ENCODE measurements at regions not wholly inside any gene's neighbourhood (a gene's known extent, or its start where the extent isn't known, plus 50 kb on each side); places are given as distances from the start of the nearest gene placed in this dataset.
"Not testable (repeated sequence)": the region's sequence is repeated elsewhere in the genome, so short reads cannot be mapped to it uniquely, and the experiment has no call there.

- ATAC-seq (replicated peaks in 1 of 2) (no peak), DNase-seq (no peak)
- H3K4me3 Mint-ChIP-seq: no peak overlapping the region
- H3K4me1 Mint-ChIP-seq (ENCODE audit: low read depth): no peaks in the 10 kb centered on the region
- peaks cover 0 to 2% of the 10 kb centered on the region in 2 donors for H3K36me3 Mint-ChIP-seq (ENCODE audit: insufficient read depth in 2 of 2)
- H3K9me3 Mint-ChIP-seq: peaks cover 2 to 6% of the 10 kb centered on the region in 2 donors
- no peak overlapping the region for H3K27ac Mint-ChIP-seq
- H3K27me3 Mint-ChIP-seq (ENCODE audit: low read depth): no peaks in the 10 kb centered on the region
These were observed 118.2 kb upstream of the PRR16 start for GRCh38 chr5:120345947-120346346.

DNA sequence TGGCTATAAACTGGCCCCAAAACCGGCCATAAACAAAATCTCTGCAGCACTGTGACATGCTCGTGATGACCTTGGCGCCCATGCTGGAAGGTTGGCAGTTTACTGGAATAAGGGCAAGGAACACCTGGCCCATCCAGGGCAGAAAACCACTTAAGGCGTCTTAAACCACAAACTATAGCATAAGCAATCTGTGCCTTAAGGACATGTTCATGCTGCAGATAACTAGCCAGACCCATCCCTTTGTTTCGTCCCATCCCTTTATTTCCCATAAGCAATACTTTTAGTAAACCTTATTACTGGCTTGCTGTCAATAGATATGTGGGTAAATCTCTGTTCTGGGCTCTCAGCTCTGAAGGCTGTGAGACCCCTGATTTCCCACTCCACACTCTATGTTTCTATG is 113.0 kb upstream of the PRR16 start:
- not testable (repeated sequence) for DNase-seq; ATAC-seq (replicated peaks in 1 of 2); H3K27ac Mint-ChIP-seq; H3K36me3 Mint-ChIP-seq (ENCODE audit: insufficient read depth in 2 of 2); H3K27me3 Mint-ChIP-seq (ENCODE audit: low read depth); H3K9me3 Mint-ChIP-seq; H3K4me1 Mint-ChIP-seq (ENCODE audit: low read depth); H3K4me3 Mint-ChIP-seq

GRCh38 chr5:120354126-120354525 is 110.0 kb upstream of the PRR16 start:
- Mint-ChIP-seq H3K27me3 (ENCODE audit: low read depth) (no peaks in the 10 kb centered on the region), H3K36me3 (ENCODE audit: insufficient read depth in 2 of 2) (peaks cover 0 to 2% of the 10 kb centered on the region in 2 donors), H3K27ac (no peak overlapping the region), H3K4me1 (ENCODE audit: low read depth) (no peaks in the 10 kb centered on the region), H3K9me3 (peaks cover 3 to 8% of the 10 kb centered on the region in 2 donors), H3K4me3 (no peak overlapping the region)
- DNase-seq (no peak), ATAC-seq (replicated peaks in 1 of 2) (no peak)

DNA sequence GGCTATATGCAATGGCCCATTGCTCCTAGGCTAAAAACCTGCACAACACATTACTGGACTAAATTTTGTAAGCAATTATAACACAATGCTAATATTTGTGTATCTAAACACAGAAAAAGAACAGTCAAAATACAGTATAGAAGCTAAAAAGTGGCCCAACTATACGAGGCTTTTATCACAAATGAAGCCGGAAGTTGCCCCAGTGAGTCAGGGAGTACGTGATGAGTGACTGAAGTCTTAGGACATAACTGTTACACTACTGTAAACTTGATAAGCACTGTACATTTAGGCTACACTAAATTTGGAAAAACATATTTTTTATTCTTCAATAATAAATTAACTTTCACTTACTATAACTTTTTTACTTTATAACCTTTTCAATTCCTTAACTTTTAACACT is 105.2 kb upstream of the PRR16 start:
- Mint-ChIP-seq H3K36me3 (ENCODE audit: insufficient read depth in 2 of 2) (no peaks in the 10 kb centered on the region), H3K27me3 (ENCODE audit: low read depth) (no peaks in the 10 kb centered on the region), H3K27ac (no peak overlapping the region), H3K9me3 (peaks cover 0 to 2% of the 10 kb centered on the region in 2 donors), H3K4me1 (ENCODE audit: low read depth) (no peaks in the 10 kb centered on the region), H3K4me3 (no peak overlapping the region)
- DNase-seq (no peak), ATAC-seq (replicated peaks in 1 of 2) (no peak)

DNA sequence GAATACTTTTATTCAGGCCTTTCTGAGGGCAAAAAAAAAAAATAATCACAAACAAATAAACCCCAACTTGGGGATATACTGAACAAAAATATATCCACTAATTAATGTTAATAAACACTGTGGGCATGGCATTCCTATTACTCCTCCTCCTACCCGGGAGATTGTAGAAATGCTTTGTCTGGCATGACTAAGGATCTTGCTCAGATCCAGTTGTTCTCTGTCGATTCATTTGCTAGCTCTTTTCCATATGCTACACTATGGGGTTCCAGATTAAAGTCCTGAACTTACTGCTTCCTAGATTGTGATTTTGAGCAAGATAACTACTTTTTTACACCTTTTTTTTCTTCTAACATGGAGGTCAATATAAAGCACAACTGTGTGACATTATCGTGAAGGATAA is 102.2 kb upstream of the PRR16 start:
- no peak overlapping the region for H3K4me3 Mint-ChIP-seq
- H3K27ac Mint-ChIP-seq: no peak overlapping the region
- ATAC-seq (replicated peaks in 1 of 2): no peak

GRCh38 chr5:120362426-120362825 is 101.7 kb upstream of the PRR16 start:
- H3K36me3 Mint-ChIP-seq (ENCODE audit: insufficient read depth in 2 of 2): no peaks in the 10 kb centered on the region
- no peak overlapping the region for H3K4me3 Mint-ChIP-seq
- H3K4me1 Mint-ChIP-seq (ENCODE audit: low read depth): no peaks in the 10 kb centered on the region
- no peak for ATAC-seq (replicated peaks in 1 of 2)
- DNase-seq: no peak
- H3K27me3 Mint-ChIP-seq (ENCODE audit: low read depth): no peaks in the 10 kb centered on the region
- peaks cover 0 to 2% of the 10 kb centered on the region in 2 donors for H3K9me3 Mint-ChIP-seq
- no peak overlapping the region for H3K27ac Mint-ChIP-seq

More for the DNA sequence above, 102.2 kb upstream of the PRR16 start:
- Mint-ChIP-seq H3K36me3 (ENCODE audit: insufficient read depth in 2 of 2) (no peaks in the 10 kb centered on the region), H3K27me3 (ENCODE audit: low read depth) (no peaks in the 10 kb centered on the region), H3K4me1 (ENCODE audit: low read depth) (no peaks in the 10 kb centered on the region), H3K9me3 (peaks cover 0 to 2% of the 10 kb centered on the region in 2 donors)
- DNase-seq: no peak

DNA sequence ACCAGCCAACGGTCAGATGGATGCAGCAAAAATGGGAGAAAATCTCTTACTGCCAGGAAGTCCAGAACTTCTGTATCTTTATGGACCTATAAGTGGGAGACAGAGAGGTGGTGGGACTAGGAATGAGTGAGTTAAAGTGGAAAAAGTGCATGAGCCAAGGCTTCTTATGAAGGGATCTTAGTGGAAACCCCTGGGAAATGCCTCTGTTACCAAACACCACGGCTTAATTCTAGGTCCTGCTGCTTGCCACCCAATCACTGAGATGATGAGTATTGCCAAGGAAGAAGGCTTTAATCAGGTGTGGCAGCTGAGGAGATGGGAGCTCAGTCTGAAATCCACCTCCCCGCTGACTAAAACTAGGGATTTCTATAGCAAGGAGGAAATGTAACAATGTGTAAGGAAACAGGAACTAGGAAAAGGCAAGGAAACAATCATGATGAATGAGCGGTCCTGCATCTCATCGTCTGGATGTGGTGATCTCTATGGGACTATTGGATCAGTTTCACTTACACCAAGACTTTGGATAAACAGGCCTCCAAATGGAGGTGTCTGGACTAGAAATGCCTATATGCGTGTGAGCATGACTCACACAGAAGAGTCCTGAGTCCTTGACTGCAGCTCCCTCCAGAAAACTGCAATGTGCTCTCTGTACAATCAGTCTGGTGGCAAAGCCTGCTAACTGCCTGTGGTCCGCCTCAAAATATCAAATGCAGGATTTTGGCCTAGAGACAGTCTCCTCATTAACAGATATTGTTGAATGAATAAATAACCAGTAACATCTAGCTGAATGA is 98.2 kb upstream of the PRR16 start:
- Mint-ChIP-seq H3K27ac (no peak overlapping the region), H3K27me3 (ENCODE audit: low read depth) (no peaks in the 10 kb centered on the region), H3K9me3 (no peaks in the 10 kb centered on the region), H3K4me3 (no peak overlapping the region), H3K4me1 (ENCODE audit: low read depth) (no peaks in the 10 kb centered on the region), H3K36me3 (ENCODE audit: insufficient read depth in 2 of 2) (no peaks in the 10 kb centered on the region)
- ATAC-seq (replicated peaks in 1 of 2) (no peak), DNase-seq (no peak)

- Mint-ChIP-seq H3K9me3 (peaks cover 0 to 3% of the 10 kb centered on the region in 2 donors), H3K27me3 (ENCODE audit: low read depth) (no peaks in the 10 kb centered on the region), H3K4me1 (ENCODE audit: low read depth) (no peaks in the 10 kb centered on the region), H3K36me3 (ENCODE audit: insufficient read depth in 2 of 2) (no peaks in the 10 kb centered on the region), H3K27ac (no peak overlapping the region), H3K4me3 (no peak overlapping the region)
- DNase-seq: no peak
- ATAC-seq (replicated peaks in 1 of 2): no peak
These were observed 96.0 kb upstream of the PRR16 start for GRCh38 chr5:120367896-120368634.

DNA sequence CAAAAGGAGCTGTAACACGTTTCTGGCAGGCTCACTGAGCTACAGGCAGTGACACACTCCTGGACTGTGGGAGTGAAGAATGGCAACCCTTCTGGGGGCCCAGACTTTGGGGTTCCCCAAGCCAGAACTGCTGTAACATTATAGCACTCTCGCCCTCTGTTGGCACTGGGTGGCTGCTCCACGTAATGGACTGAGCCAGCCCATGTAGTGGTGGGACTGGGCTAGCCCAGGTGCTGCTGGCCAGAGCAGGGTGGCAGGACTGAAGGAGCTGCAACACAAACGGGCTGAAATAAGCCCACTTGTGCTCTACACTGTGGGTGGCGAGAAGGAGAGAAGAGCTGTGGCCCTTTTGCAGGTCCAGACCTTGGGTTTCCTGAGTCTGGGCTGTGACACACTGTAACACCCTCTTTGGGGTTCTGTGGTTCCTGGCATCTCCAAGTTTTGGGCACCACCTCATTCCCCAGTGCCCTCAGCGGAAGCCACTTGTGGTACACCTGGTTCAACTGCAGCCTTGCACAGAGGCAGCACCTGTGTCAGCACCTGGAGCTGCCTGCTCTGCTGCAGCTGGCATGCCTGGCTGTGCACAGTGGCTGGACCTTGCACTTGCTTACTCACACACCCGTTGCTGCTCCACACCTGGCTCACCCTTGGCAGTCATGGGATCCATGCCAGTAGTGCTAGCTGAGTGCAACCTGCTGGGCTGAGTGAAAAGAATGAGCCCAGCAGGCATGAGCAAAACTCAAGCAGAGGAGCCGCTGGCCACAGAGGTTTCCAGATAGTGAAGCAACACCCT is 95.0 kb upstream of the PRR16 start:
- H3K9me3 Mint-ChIP-seq: peaks cover 0 to 3% of the 10 kb centered on the region in 2 donors
- H3K4me3 Mint-ChIP-seq: no peak overlapping the region
- DNase-seq (no peak), ATAC-seq (replicated peaks in 1 of 2) (no peak)
- no peaks in the 10 kb centered on the region for H3K27me3 Mint-ChIP-seq (ENCODE audit: low read depth)
- H3K4me1 Mint-ChIP-seq (ENCODE audit: low read depth): no peaks in the 10 kb centered on the region
- no peaks in the 10 kb centered on the region for H3K36me3 Mint-ChIP-seq (ENCODE audit: insufficient read depth in 2 of 2)
- no peak overlapping the region for H3K27ac Mint-ChIP-seq

- H3K36me3 Mint-ChIP-seq (ENCODE audit: insufficient read depth in 2 of 2): no peaks in the 10 kb centered on the region
- ATAC-seq (replicated peaks in 1 of 2): no peak
- H3K4me3 Mint-ChIP-seq: no peak overlapping the region
- peaks cover 0 to 4% of the 10 kb centered on the region in 2 donors for H3K9me3 Mint-ChIP-seq
- no peak overlapping the region for H3K27ac Mint-ChIP-seq
- no peaks in the 10 kb centered on the region for H3K4me1 Mint-ChIP-seq (ENCODE audit: low read depth)
- DNase-seq: no peak
- no peaks in the 10 kb centered on the region for H3K27me3 Mint-ChIP-seq (ENCODE audit: low read depth)
These were observed 91.2 kb upstream of the PRR16 start for GRCh38 chr5:120372899-120373298.

DNA sequence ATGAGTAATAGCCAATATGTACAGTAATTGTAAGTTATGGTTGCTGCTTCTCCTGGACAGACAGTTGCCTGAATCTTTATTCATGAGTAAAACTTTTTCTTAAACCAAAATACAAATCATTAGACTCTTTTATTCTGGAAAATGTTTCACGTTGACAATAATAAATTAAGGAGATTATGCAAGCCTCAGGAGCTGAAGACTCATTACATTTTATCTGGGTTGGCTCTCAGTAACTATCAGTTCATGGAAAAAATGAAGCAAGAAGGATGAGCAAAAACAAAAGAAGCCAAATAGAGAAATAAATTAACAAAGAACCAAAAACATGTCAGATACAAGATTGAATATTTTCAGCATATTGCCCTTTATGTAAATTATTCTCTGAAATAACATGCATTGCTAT is 88.9 kb upstream of the PRR16 start:
- ATAC-seq (replicated peaks in 1 of 2) (no peak), DNase-seq (no peak)
- Mint-ChIP-seq H3K4me1 (ENCODE audit: low read depth) (no peaks in the 10 kb centered on the region), H3K36me3 (ENCODE audit: insufficient read depth in 2 of 2) (no peaks in the 10 kb centered on the region), H3K27me3 (ENCODE audit: low read depth) (no peaks in the 10 kb centered on the region), H3K9me3 (peaks cover 2 to 13% of the 10 kb centered on the region in 2 donors), H3K4me3 (no peak overlapping the region), H3K27ac (no peak overlapping the region)

- no peak for DNase-seq
- Mint-ChIP-seq H3K4me3 (no peak overlapping the region), H3K27ac (no peak overlapping the region), H3K9me3 (peaks cover 2 to 14% of the 10 kb centered on the region in 2 donors), H3K36me3 (ENCODE audit: insufficient read depth in 2 of 2) (peaks cover 0 to 3% of the 10 kb centered on the region in 2 donors), H3K4me1 (ENCODE audit: low read depth) (no peaks in the 10 kb centered on the region), H3K27me3 (ENCODE audit: low read depth) (no peaks in the 10 kb centered on the region)
- no peak for ATAC-seq (replicated peaks in 1 of 2)
These were observed 83.5 kb upstream of the PRR16 start for GRCh38 chr5:120380644-120381043.

- no peak overlapping the region for H3K27ac Mint-ChIP-seq
- H3K9me3 Mint-ChIP-seq: peaks cover 2 to 12% of the 10 kb centered on the region in 2 donors
- peaks cover 0 to 3% of the 10 kb centered on the region in 2 donors for H3K36me3 Mint-ChIP-seq (ENCODE audit: insufficient read depth in 2 of 2)
- ATAC-seq (replicated peaks in 1 of 2) (no peak), DNase-seq (no peak)
- H3K4me1 Mint-ChIP-seq (ENCODE audit: low read depth): peaks cover 2% of the 10 kb centered on the region
- H3K4me3 Mint-ChIP-seq: no peak overlapping the region
- H3K27me3 Mint-ChIP-seq (ENCODE audit: low read depth): no peaks in the 10 kb centered on the region
These were observed 81.3 kb upstream of the PRR16 start for GRCh38 chr5:120382833-120383232.
